ENCODE measurements at regions not wholly inside any gene's neighbourhood (a gene's known extent, or its start where the extent isn't known, plus 50 kb on each side); places are given as distances from the start of the nearest gene placed in this dataset.
"Not testable (repeated sequence)": the region's sequence is repeated elsewhere in the genome, so short reads cannot be mapped to it uniquely, and the experiment has no call there.

DNA sequence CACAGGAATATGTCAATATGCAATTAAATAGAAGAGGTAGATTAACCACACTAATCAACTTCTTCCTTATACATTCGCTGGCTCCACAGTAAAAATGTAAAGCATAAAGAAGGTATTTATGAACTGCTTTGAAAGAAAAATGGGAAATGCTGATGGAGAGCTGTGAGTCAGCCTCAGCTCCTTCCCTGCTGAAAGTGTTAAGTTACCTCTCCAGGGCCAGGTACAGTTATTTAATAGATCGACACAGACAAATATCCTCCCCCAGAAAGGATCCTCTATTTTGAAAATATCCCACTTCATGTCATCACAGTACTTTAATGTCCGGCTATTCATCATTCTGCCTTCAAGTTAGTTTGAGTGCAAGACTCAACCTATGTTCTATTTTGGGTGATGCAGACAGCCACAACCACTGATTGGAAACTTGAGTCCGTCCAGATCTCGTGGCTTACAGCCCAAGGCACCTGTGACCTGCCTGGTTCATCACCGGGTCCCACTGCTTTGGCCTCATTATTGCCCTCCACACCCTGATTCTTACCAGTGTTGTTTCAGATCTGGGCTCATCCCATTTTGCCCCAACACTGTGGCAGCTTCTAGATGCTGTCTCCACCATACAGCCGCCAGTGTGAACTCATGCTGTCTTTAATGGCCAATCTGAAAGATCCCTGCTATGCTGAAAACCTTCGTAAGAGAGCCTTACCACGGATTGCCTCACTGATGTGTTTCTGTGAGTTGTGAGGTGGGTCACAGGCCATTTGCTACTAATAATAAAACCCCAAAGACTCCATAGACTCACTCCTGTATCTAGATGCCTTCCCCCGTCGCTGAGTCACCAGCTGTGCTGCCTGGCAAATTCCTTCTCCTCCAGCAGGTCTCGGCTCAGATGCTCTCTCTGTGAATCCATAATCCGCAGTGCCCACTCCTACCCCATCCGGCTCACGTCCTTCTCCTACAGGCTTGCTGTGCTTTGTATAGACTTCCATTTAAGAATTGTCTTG is 56.2 kb upstream of the DDAH1 start:
- H3K4me3 ChIP-seq (ENCODE audit: low read depth, low read length); H3K27ac ChIP-seq (ENCODE audit: low read depth, low read length); H3K4me1 ChIP-seq (ENCODE audit: control insufficient read depth, insufficient read depth, low read length); H3K27me3 ChIP-seq (ENCODE audit: control insufficient read depth, insufficient read depth, low read length); H3K36me3 ChIP-seq (ENCODE audit: control insufficient read depth, insufficient read depth, low read length); H3K9me3 ChIP-seq (ENCODE audit: control insufficient read depth, insufficient read depth, low read length): not testable (repeated sequence)
- DNase-seq (ENCODE audit: low read depth in 4 of 6, low spot score in 6 of 6) = peak in 1 of 6 donors; percentile 21
- WGBS (ENCODE audit: insufficient coverage) = 40% methylated on average over 3 of the region's 15 CpGs

DNA sequence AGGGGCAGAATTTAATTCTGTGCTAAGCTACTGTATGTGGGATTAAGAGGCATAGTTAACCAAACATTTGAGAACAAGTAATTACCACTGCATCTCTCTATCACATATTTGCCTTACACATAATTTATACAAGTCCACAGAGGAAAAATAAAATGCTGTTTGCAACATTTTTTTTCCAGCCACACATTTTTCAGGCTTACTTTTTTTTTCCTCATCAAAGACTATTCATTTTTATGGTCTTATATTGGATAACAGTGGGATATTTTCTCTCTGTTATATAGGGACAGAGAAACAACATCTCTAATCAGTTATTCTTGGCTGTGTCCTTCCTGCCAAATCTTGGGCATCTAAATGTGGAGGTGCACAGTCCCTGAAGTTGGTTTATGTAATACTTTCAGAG is 57.5 kb upstream of the DDAH1 start:
- H3K4me1 ChIP-seq (ENCODE audit: control insufficient read depth, insufficient read depth, low read length); H3K27ac ChIP-seq (ENCODE audit: low read depth, low read length); DNase-seq (ENCODE audit: low read depth in 4 of 6, low spot score in 6 of 6); H3K9me3 ChIP-seq (ENCODE audit: control insufficient read depth, insufficient read depth, low read length); H3K27me3 ChIP-seq (ENCODE audit: control insufficient read depth, insufficient read depth, low read length); H3K4me3 ChIP-seq (ENCODE audit: low read depth, low read length); H3K36me3 ChIP-seq (ENCODE audit: control insufficient read depth, insufficient read depth, low read length): not testable (repeated sequence)

DNA sequence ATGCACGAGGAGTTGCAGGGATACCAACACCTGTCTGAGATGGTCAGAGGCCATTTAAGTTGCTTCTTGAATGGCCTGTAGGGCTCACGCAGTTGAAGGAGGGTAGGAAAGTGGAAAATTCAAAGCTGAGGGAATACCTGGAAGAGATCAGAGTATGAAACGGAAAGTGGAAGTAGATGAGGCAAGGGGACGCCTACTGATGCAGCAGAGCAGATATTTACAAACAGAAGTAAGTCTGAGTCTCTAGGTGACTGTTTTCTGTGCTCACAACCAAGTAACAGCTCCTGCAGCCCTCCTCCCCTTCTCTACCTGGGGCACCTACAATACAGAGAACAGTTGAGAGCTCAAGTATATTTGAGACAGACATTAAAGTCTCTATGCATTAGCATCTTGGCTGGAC is 57.5 kb upstream of the CCN1 start:
- H3K4me1 ChIP-seq (ENCODE audit: control insufficient read depth, insufficient read depth, low read length); H3K27me3 ChIP-seq (ENCODE audit: control insufficient read depth, insufficient read depth, low read length); H3K9me3 ChIP-seq (ENCODE audit: control insufficient read depth, insufficient read depth, low read length); H3K36me3 ChIP-seq (ENCODE audit: control insufficient read depth, insufficient read depth, low read length); DNase-seq (ENCODE audit: low read depth in 4 of 6, low spot score in 6 of 6); H3K4me3 ChIP-seq (ENCODE audit: low read depth, low read length); H3K27ac ChIP-seq (ENCODE audit: low read depth, low read length): not testable (repeated sequence)
- 86% methylated on average over 2 of the region's 4 CpGs for WGBS (ENCODE audit: insufficient coverage)

DNA sequence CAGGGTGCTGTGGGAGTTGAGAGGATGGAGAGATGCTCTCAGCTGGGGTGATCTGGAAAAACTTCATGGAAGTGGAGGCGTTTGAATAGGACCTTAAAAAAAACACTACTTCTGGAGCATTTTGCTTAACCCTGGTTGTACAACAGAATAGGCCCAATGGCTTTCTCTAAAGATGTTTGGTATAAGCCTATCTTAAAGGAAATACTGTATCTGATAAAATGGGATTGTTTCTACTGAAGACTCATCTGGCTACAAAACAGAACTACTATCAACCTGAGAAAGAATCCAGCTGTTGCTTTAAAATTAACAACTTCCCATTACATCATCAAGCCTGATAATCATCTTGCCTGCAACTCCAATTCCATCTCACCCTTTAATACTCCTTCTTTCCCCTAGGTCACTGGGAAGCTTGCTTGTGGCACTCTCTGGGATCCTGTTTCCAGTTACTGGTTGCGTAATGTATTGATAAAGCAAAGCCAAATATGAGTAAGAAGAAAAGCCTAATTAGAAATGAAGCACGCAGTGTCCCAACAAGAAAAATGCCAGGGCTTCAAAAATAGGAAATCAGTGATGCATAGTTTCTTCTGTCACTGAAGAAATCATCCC is 56.2 kb upstream of the CCN1 start:
- not testable (repeated sequence) for H3K9me3 ChIP-seq (ENCODE audit: control insufficient read depth, insufficient read depth, low read length); H3K27me3 ChIP-seq (ENCODE audit: control insufficient read depth, insufficient read depth, low read length); DNase-seq (ENCODE audit: low read depth in 4 of 6, low spot score in 6 of 6); H3K27ac ChIP-seq (ENCODE audit: low read depth, low read length); H3K36me3 ChIP-seq (ENCODE audit: control insufficient read depth, insufficient read depth, low read length); H3K4me1 ChIP-seq (ENCODE audit: control insufficient read depth, insufficient read depth, low read length); H3K4me3 ChIP-seq (ENCODE audit: low read depth, low read length)
- no CpG with 5 or more reads among the region's 3 CpGs for WGBS (ENCODE audit: insufficient coverage)

DNA sequence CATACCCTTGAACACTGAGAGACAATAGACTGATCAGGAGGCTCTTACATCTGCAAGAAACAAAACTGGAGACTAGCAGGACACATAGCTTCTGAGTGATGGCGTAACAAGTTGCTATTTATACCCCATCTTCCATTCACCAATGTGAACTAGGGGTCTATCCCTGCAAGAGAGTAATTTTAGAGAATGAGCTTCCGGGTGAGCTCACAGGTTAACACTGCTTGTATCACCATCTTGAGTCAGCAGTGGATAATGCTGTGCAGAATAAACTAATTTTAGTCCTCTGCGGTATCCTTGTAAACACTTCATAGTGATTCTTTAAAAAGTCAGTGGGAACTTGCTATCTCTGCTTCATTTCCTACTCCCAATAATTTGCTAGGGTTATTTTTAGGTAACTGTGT is 55.0 kb upstream of the CCN1 start:
- not testable (repeated sequence) for H3K36me3 ChIP-seq (ENCODE audit: control insufficient read depth, insufficient read depth, low read length); H3K4me1 ChIP-seq (ENCODE audit: control insufficient read depth, insufficient read depth, low read length); H3K27ac ChIP-seq (ENCODE audit: low read depth, low read length); H3K27me3 ChIP-seq (ENCODE audit: control insufficient read depth, insufficient read depth, low read length); H3K4me3 ChIP-seq (ENCODE audit: low read depth, low read length); H3K9me3 ChIP-seq (ENCODE audit: control insufficient read depth, insufficient read depth, low read length)
- DNase-seq (ENCODE audit: low read depth in 4 of 6, low spot score in 6 of 6) = peak in 1 of 6 donors; percentile 20
- WGBS (ENCODE audit: insufficient coverage) = no CpG with 5 or more reads among the region's 3 CpGs

DNA sequence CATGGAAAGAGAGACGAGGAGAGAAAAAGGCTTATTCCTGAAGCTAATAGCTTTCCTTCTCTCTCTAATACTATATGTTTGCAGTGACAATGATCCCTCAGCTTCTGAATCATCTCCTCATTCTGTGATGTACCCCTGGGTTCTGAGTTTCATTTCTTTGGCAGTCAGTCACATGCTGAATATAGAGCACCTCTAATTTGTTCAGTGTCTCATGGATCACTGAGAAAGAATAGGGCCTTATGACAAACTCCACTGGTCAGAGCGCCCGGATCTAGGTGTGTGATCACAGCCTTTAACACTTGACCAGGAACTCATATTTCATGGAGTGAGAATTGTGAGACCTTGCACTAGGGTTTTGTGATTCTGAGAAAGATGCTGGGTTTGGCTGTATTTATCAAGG is 54.3 kb upstream of the CCN1 start:
- not testable (repeated sequence) for H3K9me3 ChIP-seq (ENCODE audit: control insufficient read depth, insufficient read depth, low read length); H3K4me3 ChIP-seq (ENCODE audit: low read depth, low read length); H3K4me1 ChIP-seq (ENCODE audit: control insufficient read depth, insufficient read depth, low read length); H3K27ac ChIP-seq (ENCODE audit: low read depth, low read length); DNase-seq (ENCODE audit: low read depth in 4 of 6, low spot score in 6 of 6); H3K36me3 ChIP-seq (ENCODE audit: control insufficient read depth, insufficient read depth, low read length); H3K27me3 ChIP-seq (ENCODE audit: control insufficient read depth, insufficient read depth, low read length)
- WGBS (ENCODE audit: insufficient coverage) = no CpG with 5 or more reads among the region's 3 CpGs

DNA sequence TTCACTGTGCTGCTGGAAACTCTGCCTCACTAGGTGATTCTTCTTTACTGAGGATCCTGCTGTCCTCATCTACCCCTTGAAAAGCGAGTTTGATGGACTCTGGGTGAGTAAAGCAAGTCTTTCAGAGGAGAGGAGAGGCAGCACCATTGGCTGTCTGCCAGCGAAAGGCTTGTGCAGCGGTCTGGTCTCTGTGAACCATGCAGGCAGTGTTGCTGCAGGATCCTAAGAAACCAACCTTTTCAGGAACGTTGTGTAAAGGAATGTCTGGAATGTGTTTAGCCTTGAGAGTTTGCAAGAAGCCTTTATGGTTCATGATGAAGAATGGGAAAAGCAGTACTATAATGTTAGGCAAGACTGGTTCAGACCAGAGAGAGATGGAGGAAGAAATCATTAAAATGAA is 53.4 kb upstream of the CCN1 start:
- 0% methylated on average over 2 of the region's 4 CpGs for WGBS (ENCODE audit: insufficient coverage)
- not testable (repeated sequence) for H3K36me3 ChIP-seq (ENCODE audit: control insufficient read depth, insufficient read depth, low read length); H3K27ac ChIP-seq (ENCODE audit: low read depth, low read length); H3K4me1 ChIP-seq (ENCODE audit: control insufficient read depth, insufficient read depth, low read length); H3K9me3 ChIP-seq (ENCODE audit: control insufficient read depth, insufficient read depth, low read length); H3K4me3 ChIP-seq (ENCODE audit: low read depth, low read length); H3K27me3 ChIP-seq (ENCODE audit: control insufficient read depth, insufficient read depth, low read length)
- peak in 5 of 6 donors; percentile 54 to 86 (median 63) for DNase-seq (ENCODE audit: low read depth in 4 of 6, low spot score in 6 of 6)

All from spinal cord (tissue), 9 donors.